ENCODE measurements at regions not wholly inside any gene's neighbourhood (a gene's known extent, or its start where the extent isn't known, plus 50 kb on each side); places are given as distances from the start of the nearest gene placed in this dataset.

DNA sequence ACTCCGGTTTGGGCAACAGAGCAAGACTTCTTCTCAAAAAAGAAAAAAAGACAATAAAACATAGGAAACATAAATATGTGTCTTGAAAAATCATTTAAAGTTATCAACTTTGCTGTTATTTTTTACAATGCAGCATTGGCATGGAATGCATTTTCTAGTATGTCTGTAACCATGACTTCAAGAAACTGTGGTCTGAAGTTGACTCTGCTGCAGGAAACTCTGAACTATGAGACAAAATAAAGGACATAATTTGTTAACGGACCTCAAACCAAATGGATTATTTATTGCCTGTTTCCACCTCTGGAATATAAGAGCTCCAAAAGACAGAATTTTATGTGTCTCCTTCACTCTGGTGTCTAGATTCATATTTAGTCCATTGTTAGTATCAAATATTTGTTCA is 79.1 kb downstream of the TRIB2 start:
- no peak for DNase-seq (ENCODE audit: low spot score)

- no peak for DNase-seq (ENCODE audit: low spot score)
These were observed 79.9 kb downstream of the TRIB2 start for GRCh38 chr2:12796657-12797056.

- no peak for DNase-seq (ENCODE audit: low spot score)
These were observed 81.1 kb downstream of the TRIB2 start for GRCh38 chr2:12797815-12798214.

DNA sequence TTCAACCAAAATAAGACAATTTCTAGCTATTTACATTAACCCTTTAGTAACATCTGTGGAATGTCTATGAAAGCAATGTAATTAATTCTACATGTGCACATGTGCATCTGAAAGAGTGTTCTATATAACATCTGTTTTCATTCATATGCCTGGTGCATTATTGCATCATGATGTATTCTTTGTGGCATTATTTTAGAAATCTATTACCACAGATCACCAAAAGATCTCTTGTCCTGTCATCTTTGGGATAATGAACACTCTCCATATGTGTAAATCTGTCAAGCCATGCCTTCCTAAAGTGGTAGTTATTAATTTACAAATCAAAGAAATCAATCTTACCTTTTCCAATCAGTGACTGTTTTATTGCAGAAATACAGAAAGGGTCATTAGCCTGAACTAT is 86.9 kb downstream of the TRIB2 start:
- DNase-seq (ENCODE audit: low spot score) = no peak

DNA sequence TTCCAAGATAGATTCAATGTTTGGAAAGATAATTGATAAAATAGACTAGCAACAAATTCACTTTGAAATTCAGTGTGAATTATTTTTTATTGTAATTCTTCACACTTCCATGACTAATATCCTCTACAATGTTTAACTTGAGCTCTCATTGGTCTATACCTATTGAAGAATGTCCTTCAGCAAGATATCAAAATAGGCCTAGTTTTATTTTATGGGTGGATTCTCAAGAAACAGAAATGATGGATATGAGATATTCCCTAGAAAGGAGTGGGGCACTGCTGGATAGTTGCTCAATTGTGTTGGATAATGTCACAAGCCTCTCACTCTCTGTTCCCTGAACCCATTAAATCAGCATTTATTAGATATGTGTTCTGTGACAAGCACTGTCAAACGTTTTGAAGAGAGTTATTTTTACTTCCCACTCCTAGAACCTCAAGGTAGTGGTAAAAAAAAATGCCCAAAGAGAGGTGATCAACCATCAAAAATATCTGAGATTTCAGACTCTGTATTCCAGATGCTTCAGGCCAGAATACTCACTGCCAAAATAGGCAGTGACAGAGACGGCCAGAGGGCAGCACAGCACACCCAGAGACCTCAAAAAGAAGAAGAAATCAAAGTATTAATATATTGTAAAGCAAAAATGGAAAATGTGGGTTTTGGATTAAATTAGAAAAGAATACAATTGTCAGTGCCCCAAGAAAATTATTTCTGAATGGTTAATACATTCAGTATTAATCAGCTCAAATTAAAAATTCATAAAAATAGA is 87.5 kb downstream of the TRIB2 start:
- no peak for DNase-seq (ENCODE audit: low spot score)

GRCh38 chr2:12805033-12805432 is 88.3 kb downstream of the TRIB2 start:
- DNase-seq (ENCODE audit: low spot score) = no peak

- DNase-seq (ENCODE audit: low spot score) = no peak
These were observed 90.0 kb downstream of the TRIB2 start for GRCh38 chr2:12806549-12807242.

GRCh38 chr2:12807907-12808810 is 91.4 kb downstream of the TRIB2 start:
- no peak for DNase-seq (ENCODE audit: low spot score)

- no peak for DNase-seq (ENCODE audit: low spot score)
These were observed 92.8 kb downstream of the TRIB2 start for GRCh38 chr2:12809526-12809925.

DNA sequence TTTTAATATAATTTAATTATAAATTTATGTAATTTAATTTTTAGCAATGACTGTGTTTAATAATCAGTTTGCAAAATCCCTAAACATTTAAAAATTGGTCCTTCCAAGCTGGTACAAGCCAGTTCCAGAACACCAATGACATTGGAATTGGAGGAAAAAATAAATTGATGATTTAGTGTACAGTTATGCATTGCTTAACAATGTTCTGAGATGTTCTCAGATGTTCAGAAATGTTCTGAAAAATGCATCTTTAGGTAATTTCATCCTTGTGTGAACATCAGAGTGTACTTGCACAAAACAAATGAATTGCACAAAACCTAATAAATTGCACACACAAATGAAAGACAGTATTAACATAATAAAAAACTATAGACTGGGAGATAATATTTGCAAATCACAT is 95.2 kb downstream of the TRIB2 start:
- no peak for DNase-seq (ENCODE audit: low spot score)

GRCh38 chr2:12813166-12813565 is 96.4 kb downstream of the TRIB2 start:
- DNase-seq (ENCODE audit: low spot score) = no peak

- no peak for DNase-seq (ENCODE audit: low spot score)
These were observed 99.9 kb downstream of the TRIB2 start for GRCh38 chr2:12816379-12817306.

DNA sequence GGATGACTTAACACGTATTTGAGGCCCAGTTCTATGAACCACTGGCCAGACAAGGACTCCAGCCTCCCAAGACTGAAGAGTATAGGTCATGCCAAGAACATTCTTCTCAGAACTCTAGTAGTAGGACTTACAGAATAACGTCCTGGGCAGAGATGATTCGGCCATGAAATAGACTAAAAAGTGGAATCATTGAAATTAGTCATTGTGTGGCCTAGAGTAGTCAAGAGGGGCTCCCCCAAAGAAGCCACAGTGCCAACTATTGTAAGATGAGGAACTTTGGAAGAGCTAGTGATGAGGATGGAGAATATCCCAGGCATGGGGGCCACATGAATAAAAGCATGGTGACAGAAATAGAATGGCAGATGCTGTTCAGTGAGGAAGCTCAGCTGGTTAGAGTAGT is 101.1 kb downstream of the TRIB2 start:
- no peak for DNase-seq (ENCODE audit: low spot score)

DNA sequence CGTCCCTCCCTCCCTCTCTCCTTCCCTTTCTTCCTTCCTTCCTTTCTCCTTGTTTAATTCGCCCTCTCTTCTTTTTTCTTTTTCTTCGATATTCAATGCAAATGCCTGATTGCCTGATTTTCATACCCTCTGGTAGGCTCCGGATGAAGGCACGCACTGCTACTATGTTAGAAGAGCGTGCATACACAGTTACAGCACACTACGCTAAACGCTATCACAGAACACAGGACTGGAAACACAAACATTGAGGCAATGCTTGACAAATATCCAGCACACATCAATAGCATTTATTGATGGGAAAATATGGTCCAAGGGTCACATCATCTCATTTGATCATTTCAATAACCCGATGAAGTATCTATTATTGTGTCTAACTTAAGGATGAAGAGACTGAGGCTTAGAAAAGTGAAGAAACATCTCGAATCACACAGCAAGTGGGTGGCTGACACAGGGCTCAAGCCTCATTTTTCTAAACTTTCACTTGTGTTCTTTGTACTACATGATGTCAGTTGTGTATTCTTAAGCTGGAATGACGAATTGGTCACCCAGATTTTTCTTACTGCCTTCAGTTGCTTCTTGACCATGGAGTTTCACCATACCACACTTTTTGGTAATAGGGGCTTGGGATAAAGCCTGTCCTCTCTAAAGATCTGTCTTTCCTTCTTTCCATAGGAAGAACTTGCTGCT is 101.8 kb downstream of the TRIB2 start:
- DNase-seq (ENCODE audit: low spot score) = no peak

GRCh38 chr2:12819103-12819475 is 102.4 kb downstream of the TRIB2 start:
- DNase-seq (ENCODE audit: low spot score) = no peak

DNA sequence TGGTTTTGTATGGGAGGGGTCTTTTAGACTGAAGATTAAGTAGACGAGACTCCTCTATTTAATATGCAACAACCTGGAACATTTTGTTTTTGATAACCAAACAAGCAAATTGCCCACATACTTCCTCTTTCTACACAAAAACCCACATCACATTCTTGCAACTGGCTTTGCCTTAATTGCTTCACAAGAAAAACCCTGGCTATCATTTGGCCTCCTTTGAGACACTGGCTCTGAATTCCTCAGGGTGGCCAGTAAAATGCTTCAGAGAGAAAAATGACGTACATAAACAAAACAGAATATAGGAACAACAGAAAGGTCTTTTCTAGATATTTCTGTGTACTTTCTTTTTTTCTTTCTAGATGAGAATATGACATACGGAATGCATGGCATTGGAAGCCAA is 103.0 kb downstream of the TRIB2 start:
- DNase-seq (ENCODE audit: low spot score) = no peak

GRCh38 chr2:12821656-12822055 is 104.9 kb downstream of the TRIB2 start:
- no peak for DNase-seq (ENCODE audit: low spot score)

- DNase-seq (ENCODE audit: low spot score) = no peak
These were observed 107.6 kb downstream of the TRIB2 start for GRCh38 chr2:12824351-12824777.

GRCh38 chr2:12824778-12825379 is 108.1 kb downstream of the TRIB2 start:
- no peak for DNase-seq (ENCODE audit: low spot score)

GRCh38 chr2:12826781-12827180 is 110.0 kb downstream of the TRIB2 start:
- DNase-seq (ENCODE audit: low spot score) = no peak

DNA sequence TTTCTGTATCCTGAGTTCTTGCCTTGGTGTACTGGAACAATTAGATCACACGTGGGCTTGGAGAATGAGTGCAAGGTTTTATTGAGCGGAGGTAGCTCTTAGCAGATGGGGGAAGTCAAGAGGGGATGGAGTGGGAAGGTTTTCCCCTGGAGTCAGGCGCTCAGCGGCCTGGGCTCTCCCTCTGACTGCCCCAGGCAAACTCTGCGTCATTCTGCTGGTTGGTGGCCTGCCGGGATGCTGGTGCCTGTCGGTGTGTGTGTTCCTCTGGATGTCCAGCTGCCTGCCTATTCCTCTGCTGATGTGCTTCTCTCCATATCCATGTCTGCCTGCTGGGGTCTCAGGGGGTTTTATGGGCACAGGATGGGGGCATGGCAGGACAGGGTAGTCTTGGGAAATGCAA is 111.0 kb downstream of the TRIB2 start:
- DNase-seq (ENCODE audit: low spot score) = no peak
